Spleen (tissue), 7 donors: ENCODE measurements at regions not wholly inside any gene's neighbourhood (a gene's known extent, or its start where the extent isn't known, plus 50 kb on each side); places are given as distances from the start of the nearest gene placed in this dataset.

Source experiments
- POLR2A ChIP-seq, 3 donors: fragments of 450-650 bp; IDR thresholded peaks; one replicate each; pipeline ENCODE4 v1.5.1; 2017; ENCODE audit warnings: antibody characterized with exemption in 3 of 3, mild to moderate bottlenecking in 1 of 3
- POLR2AphosphoS5 ChIP-seq, 3 donors: sonication (generic); formaldehyde crosslinking; IDR thresholded peaks; one replicate each; pipeline ENCODE4 v1.5.1; 2017; ENCODE audit warnings: antibody characterized with exemption in 3 of 3
- TF ChIP-seq, protein P1 (sequence below), 11 experiments: fragments of 200-600 bp in 7 of 11; fragments of 450-650 bp in 4 of 11; sonication (generic) in 4 of 11; IDR thresholded peaks in 8 of 11; conservative IDR thresholded peaks in 3 of 11; 1 replicate in 7 of 11; 2 replicates in 4 of 11; pipeline versions ENCODE4 v1.4.0 to v1.8.0; 2016 to 2021; ENCODE audit warnings: antibody characterized with exemption in 11 of 11, inconsistent platforms in 4 of 11, mild to moderate bottlenecking in 1 of 11
- donor health status: DM: no; HTN: no; CAD: no; lungs with moderate emphysema.
- donor health status: DM: no; HTN: no; CAD: no.
- donor health status: DM: no; HTN: no; CAD: no.

DNA sequence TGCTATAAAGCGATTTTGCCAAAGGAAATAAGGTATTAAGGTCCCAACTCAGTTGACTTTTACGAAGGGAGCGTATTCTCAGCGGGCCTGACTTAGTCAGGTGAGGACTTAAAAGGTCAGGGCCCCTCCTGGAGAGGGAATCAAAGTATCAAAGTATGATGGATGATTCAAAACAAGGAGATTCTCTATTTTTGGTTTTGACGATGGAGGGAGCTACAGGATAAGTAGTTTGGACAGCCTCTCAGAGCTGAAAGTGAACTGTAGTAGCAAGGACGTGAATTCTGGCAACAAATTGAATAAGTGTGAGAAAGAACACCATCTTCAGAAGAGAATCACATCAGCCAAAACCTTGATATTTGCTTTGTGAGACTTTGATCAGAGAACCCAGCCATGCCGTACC, 1186.5 kb downstream of the SI start:
- TF ChIP-seq, protein P1, sequence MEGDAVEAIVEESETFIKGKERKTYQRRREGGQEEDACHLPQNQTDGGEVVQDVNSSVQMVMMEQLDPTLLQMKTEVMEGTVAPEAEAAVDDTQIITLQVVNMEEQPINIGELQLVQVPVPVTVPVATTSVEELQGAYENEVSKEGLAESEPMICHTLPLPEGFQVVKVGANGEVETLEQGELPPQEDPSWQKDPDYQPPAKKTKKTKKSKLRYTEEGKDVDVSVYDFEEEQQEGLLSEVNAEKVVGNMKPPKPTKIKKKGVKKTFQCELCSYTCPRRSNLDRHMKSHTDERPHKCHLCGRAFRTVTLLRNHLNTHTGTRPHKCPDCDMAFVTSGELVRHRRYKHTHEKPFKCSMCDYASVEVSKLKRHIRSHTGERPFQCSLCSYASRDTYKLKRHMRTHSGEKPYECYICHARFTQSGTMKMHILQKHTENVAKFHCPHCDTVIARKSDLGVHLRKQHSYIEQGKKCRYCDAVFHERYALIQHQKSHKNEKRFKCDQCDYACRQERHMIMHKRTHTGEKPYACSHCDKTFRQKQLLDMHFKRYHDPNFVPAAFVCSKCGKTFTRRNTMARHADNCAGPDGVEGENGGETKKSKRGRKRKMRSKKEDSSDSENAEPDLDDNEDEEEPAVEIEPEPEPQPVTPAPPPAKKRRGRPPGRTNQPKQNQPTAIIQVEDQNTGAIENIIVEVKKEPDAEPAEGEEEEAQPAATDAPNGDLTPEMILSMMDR (IDR thresholded peaks at IDR 0.05 in 8 of 11, conservative IDR thresholded peaks at IDR 0.05 in 3 of 11) = no peak
- TF ChIP-seq POLR2AphosphoS5 (IDR thresholded peaks at IDR 0.05) (no peak), POLR2A (IDR thresholded peaks at IDR 0.05) (no peak)
